ENCODE measurements at regions not wholly inside any gene's neighbourhood (a gene's known extent, or its start where the extent isn't known, plus 50 kb on each side); places are given as distances from the start of the nearest gene placed in this dataset.

DNA sequence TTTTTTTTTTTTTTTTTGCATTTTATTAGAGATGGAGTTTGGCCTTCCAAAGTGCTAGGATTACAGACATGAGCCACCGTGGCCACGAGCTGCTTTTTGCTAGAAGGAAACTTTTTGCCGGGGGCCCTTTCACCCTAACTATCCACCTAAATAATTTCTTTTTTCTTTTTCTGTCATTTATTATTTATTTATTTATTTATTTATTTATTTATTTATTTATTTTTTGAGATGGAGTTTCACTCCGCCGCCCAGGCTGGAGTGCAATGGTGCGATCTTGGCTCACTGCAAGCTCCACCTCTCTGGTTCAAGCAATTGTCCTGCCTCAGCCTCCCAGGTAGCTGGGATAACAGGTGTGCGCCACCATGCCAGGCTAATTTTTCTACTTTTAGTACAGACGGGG is 303.9 kb downstream of the ASMT start:
- no peak for DNase-seq
- H3K14ac ChIP-seq (ENCODE audit: low read length in 2 of 2) = no peak overlapping the region
- no peaks in the 10 kb centered on the region for H3K36me3 ChIP-seq (ENCODE audit: control insufficient read depth in 1 of 2, insufficient read depth in 2 of 2, low read depth in 1 of 2, low read length in 2 of 2)
- no peak overlapping the region for H3K4me3 ChIP-seq (ENCODE audit: insufficient read depth in 1 of 2, low read depth in 1 of 2, low read length in 2 of 2)
- H2BK5ac ChIP-seq (ENCODE audit: low read depth, low read length, poor library complexity, severe bottlenecking) = no peak overlapping the region
- no peaks in the 10 kb centered on the region for H3K4me1 ChIP-seq (ENCODE audit: control insufficient read depth, insufficient read depth, low read depth, low read length)
- H3K18ac ChIP-seq (ENCODE audit: low read depth in 1 of 2, low read length in 2 of 2) = no peak overlapping the region
- no peak overlapping the region for H3K27ac ChIP-seq (ENCODE audit: low read length, poor library complexity, severe bottlenecking)
- no peak overlapping the region for H2BK12ac ChIP-seq (ENCODE audit: low read length in 2 of 2)
- no peak overlapping the region for H2AFZ ChIP-seq (ENCODE audit: low read depth, low read length)
- H2BK120ac ChIP-seq (ENCODE audit: low read depth, low read length) = no peak overlapping the region
- peaks cover 5% of the 10 kb centered on the region for H3K9me3 ChIP-seq (ENCODE audit: control insufficient read depth, low read length)
- no peaks in the 10 kb centered on the region for H3K27me3 ChIP-seq (ENCODE audit: control insufficient read depth in 1 of 2, insufficient read depth in 1 of 2, low read length in 2 of 2)
- H3K79me1 ChIP-seq (replicated peaks; ENCODE audit: low read length, poor library complexity, severe bottlenecking) = no peaks in the 10 kb centered on the region
- H3K23ac ChIP-seq (ENCODE audit: low read length in 2 of 2) = no peak overlapping the region
- H4K91ac ChIP-seq (ENCODE audit: low read length) = no peak overlapping the region
- WGBS = 97% methylated on average over 5 of the region's 8 CpGs
- no peak overlapping the region for H3K9ac ChIP-seq (ENCODE audit: low read length)
- no peak overlapping the region for H2BK15ac ChIP-seq (ENCODE audit: low read depth, poor library complexity, severe bottlenecking)
- no peak overlapping the region for H3K4me2 ChIP-seq (ENCODE audit: low read length, poor library complexity, severe bottlenecking)
- no peak overlapping the region for H3K4ac ChIP-seq (ENCODE audit: low read depth in 1 of 2, low read length in 2 of 2)
- no peak overlapping the region for H2AK5ac ChIP-seq (ENCODE audit: low read length, severe bottlenecking)
- no peak overlapping the region for H4K8ac ChIP-seq (ENCODE audit: low read length)

DNA sequence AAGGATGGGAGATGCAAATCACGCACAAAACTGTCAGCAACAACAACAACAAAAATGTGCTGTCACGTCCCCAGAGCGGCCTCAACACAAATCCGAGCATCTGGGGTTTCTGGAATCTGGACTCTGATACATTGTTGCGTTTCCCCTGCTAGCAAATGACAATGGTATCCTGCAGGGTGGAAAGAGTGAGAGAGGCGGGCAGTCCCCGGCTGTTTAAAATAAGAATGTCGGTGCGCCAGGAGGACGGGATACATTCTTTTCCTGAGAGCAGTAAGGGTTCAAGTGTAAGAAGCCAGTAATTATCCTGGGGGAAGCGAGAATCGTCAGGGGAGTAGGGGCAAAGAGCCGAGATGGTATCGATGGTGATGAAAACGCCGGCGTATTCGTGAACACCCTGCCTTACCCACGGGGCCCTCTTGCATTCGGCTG is 310.2 kb downstream of the ASMT start:
- no peak overlapping the region for H3K4ac ChIP-seq (ENCODE audit: low read depth in 1 of 2, low read length in 2 of 2)
- no peak overlapping the region for H4K8ac ChIP-seq (ENCODE audit: low read length)
- peak overlapping the region; percentile 58 for H2AFZ ChIP-seq (ENCODE audit: low read depth, low read length)
- 11% methylated on average over 20 of the region's 20 CpGs for WGBS
- no peak overlapping the region for H2BK12ac ChIP-seq (ENCODE audit: low read length in 2 of 2)
- peaks cover 2% of the 10 kb centered on the region for H3K4me1 ChIP-seq (ENCODE audit: control insufficient read depth, insufficient read depth, low read depth, low read length)
- no peak overlapping the region for H3K23ac ChIP-seq (ENCODE audit: low read length in 2 of 2)
- H2BK120ac ChIP-seq (ENCODE audit: low read depth, low read length) = no peak overlapping the region
- no peak overlapping the region for H2AK5ac ChIP-seq (ENCODE audit: low read length, severe bottlenecking)
- peak overlapping the region; percentile 38 for H3K9ac ChIP-seq (ENCODE audit: low read length)
- H4K91ac ChIP-seq (ENCODE audit: low read length) = no peak overlapping the region
- no peak overlapping the region for H2BK5ac ChIP-seq (ENCODE audit: low read depth, low read length, poor library complexity, severe bottlenecking)
- no peak overlapping the region for H3K18ac ChIP-seq (ENCODE audit: low read depth in 1 of 2, low read length in 2 of 2)
- H3K4me3 ChIP-seq (ENCODE audit: insufficient read depth in 1 of 2, low read depth in 1 of 2, low read length in 2 of 2) = peak overlapping the region in 1 of 2 experiments; percentile 57
- no peak overlapping the region for H2BK15ac ChIP-seq (ENCODE audit: low read depth, poor library complexity, severe bottlenecking)
- no peak overlapping the region for H3K14ac ChIP-seq (ENCODE audit: low read length in 2 of 2)
- no peak for DNase-seq
- no peaks in the 10 kb centered on the region for H3K9me3 ChIP-seq (ENCODE audit: control insufficient read depth, low read length)
- no peaks in the 10 kb centered on the region for H3K27me3 ChIP-seq (ENCODE audit: control insufficient read depth in 1 of 2, insufficient read depth in 1 of 2, low read length in 2 of 2)
- no peaks in the 10 kb centered on the region for H3K36me3 ChIP-seq (ENCODE audit: control insufficient read depth in 1 of 2, insufficient read depth in 2 of 2, low read depth in 1 of 2, low read length in 2 of 2)
- no peak overlapping the region for H3K27ac ChIP-seq (ENCODE audit: low read length, poor library complexity, severe bottlenecking)
- no peaks in the 10 kb centered on the region for H3K79me1 ChIP-seq (replicated peaks; ENCODE audit: low read length, poor library complexity, severe bottlenecking)
- H3K4me2 ChIP-seq (ENCODE audit: low read length, poor library complexity, severe bottlenecking) = peak overlapping the region; percentile 54

DNA sequence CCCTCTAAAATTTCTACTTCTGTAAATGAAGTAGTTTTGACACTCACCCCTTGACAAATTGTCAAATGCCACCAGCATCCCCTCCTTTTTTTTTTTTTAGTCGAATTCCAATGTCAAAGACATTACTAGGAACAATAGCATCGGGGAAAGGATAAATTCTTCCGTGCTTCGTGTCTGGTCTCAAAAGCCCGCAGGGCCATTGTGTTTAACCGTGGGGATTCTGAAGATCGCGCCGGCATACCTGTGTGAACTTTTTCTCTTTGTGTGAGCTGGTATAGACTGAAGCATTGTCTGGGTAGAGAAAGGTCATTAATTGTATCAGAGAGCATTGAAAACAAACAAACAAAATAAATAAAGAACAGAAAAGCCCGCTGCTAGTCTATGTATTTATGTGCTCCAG is 313.9 kb downstream of the ASMT start:
- Histone ChIP-seq H3K9ac (ENCODE audit: low read length) (no peak overlapping the region), H2BK120ac (ENCODE audit: low read depth, low read length) (no peak overlapping the region), H3K4me3 (ENCODE audit: insufficient read depth in 1 of 2, low read depth in 1 of 2, low read length in 2 of 2) (no peak overlapping the region), H4K91ac (ENCODE audit: low read length) (no peak overlapping the region), H3K18ac (ENCODE audit: low read depth in 1 of 2, low read length in 2 of 2) (no peak overlapping the region), H2BK5ac (ENCODE audit: low read depth, low read length, poor library complexity, severe bottlenecking) (no peak overlapping the region), H3K4me1 (ENCODE audit: control insufficient read depth, insufficient read depth, low read depth, low read length) (peaks cover 3% of the 10 kb centered on the region), H3K36me3 (ENCODE audit: control insufficient read depth in 1 of 2, insufficient read depth in 2 of 2, low read depth in 1 of 2, low read length in 2 of 2) (no peaks in the 10 kb centered on the region), H2BK15ac (ENCODE audit: low read depth, poor library complexity, severe bottlenecking) (no peak overlapping the region), H3K27me3 (ENCODE audit: control insufficient read depth in 1 of 2, insufficient read depth in 1 of 2, low read length in 2 of 2) (no peaks in the 10 kb centered on the region), H2BK12ac (ENCODE audit: low read length in 2 of 2) (no peak overlapping the region), H2AK5ac (ENCODE audit: low read length, severe bottlenecking) (no peak overlapping the region), H3K14ac (ENCODE audit: low read length in 2 of 2) (no peak overlapping the region), H3K9me3 (ENCODE audit: control insufficient read depth, low read length) (no peaks in the 10 kb centered on the region), H3K4ac (ENCODE audit: low read depth in 1 of 2, low read length in 2 of 2) (no peak overlapping the region), H3K4me2 (ENCODE audit: low read length, poor library complexity, severe bottlenecking) (no peak overlapping the region), H2AFZ (ENCODE audit: low read depth, low read length) (no peak overlapping the region), H4K8ac (ENCODE audit: low read length) (no peak overlapping the region), H3K79me1 (replicated peaks; ENCODE audit: low read length, poor library complexity, severe bottlenecking) (no peaks in the 10 kb centered on the region), H3K27ac (ENCODE audit: low read length, poor library complexity, severe bottlenecking) (no peak overlapping the region), H3K23ac (ENCODE audit: low read length in 2 of 2) (no peak overlapping the region)
- no peak for DNase-seq
- 85% methylated on average over 9 of the region's 10 CpGs for WGBS

DNA sequence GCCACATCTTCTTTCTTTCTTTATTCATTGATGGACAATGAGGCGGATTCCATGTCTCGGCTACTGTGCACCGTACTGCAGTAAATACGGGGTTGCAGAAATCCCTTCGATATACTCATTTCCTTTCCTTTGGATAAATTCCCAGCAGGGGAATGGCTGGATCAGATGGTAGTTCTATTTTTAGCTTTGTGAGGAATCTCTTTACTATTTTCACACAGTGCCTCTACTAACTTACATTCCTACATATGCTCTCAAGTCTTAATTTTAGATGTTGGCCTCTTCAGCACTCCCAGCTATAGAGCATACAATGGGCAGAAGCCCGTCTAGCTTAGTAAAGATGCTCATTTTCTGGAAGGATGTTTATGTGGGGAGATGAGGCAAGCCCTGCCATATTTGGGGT is 317.4 kb downstream of the ASMT start:
- H3K4me3 ChIP-seq (ENCODE audit: insufficient read depth in 1 of 2, low read depth in 1 of 2, low read length in 2 of 2) = no peak overlapping the region
- no peak overlapping the region for H2BK15ac ChIP-seq (ENCODE audit: low read depth, poor library complexity, severe bottlenecking)
- no peak overlapping the region for H4K91ac ChIP-seq (ENCODE audit: low read length)
- H3K4me2 ChIP-seq (ENCODE audit: low read length, poor library complexity, severe bottlenecking) = peak overlapping the region; percentile 16
- no peak overlapping the region for H3K23ac ChIP-seq (ENCODE audit: low read length in 2 of 2)
- H4K8ac ChIP-seq (ENCODE audit: low read length) = no peak overlapping the region
- no peak overlapping the region for H3K18ac ChIP-seq (ENCODE audit: low read depth in 1 of 2, low read length in 2 of 2)
- no peak overlapping the region for H2BK12ac ChIP-seq (ENCODE audit: low read length in 2 of 2)
- H3K14ac ChIP-seq (ENCODE audit: low read length in 2 of 2) = no peak overlapping the region
- H3K4me1 ChIP-seq (ENCODE audit: control insufficient read depth, insufficient read depth, low read depth, low read length) = peaks cover 1% of the 10 kb centered on the region
- 29% methylated on average over 1 of the region's 6 CpGs for WGBS
- no peak overlapping the region for H3K4ac ChIP-seq (ENCODE audit: low read depth in 1 of 2, low read length in 2 of 2)
- H2BK5ac ChIP-seq (ENCODE audit: low read depth, low read length, poor library complexity, severe bottlenecking) = no peak overlapping the region
- no peak overlapping the region for H3K9ac ChIP-seq (ENCODE audit: low read length)
- no peaks in the 10 kb centered on the region for H3K9me3 ChIP-seq (ENCODE audit: control insufficient read depth, low read length)
- no peaks in the 10 kb centered on the region for H3K79me1 ChIP-seq (replicated peaks; ENCODE audit: low read length, poor library complexity, severe bottlenecking)
- H3K27me3 ChIP-seq (ENCODE audit: control insufficient read depth in 1 of 2, insufficient read depth in 1 of 2, low read length in 2 of 2) = no peaks in the 10 kb centered on the region
- no peaks in the 10 kb centered on the region for H3K36me3 ChIP-seq (ENCODE audit: control insufficient read depth in 1 of 2, insufficient read depth in 2 of 2, low read depth in 1 of 2, low read length in 2 of 2)
- peak; percentile 87 for DNase-seq
- H2AFZ ChIP-seq (ENCODE audit: low read depth, low read length) = no peak overlapping the region
- H2BK120ac ChIP-seq (ENCODE audit: low read depth, low read length) = no peak overlapping the region
- H3K27ac ChIP-seq (ENCODE audit: low read length, poor library complexity, severe bottlenecking) = no peak overlapping the region
- H2AK5ac ChIP-seq (ENCODE audit: low read length, severe bottlenecking) = no peak overlapping the region
